HCT116 (cell line): ENCODE measurements at regions not wholly inside any gene's neighbourhood (a gene's known extent, or its start where the extent isn't known, plus 50 kb on each side); places are given as distances from the start of the nearest gene placed in this dataset.

ENCODE experiments used
- ATAC-seq: fragments of 200-7000 bp; cut with Tn5 transposase; 2 replicates; pipeline ENCODE4 v1.9.1; 2020; ENCODE audit warnings: mild to moderate bottlenecking, moderate library complexity
- BruUV-seq: library from RNA; stranded (reverse); fragments of 400-500 nt; replicated peaks from 2 replicates; lab custom pipeline; 2021; lab: Mats Ljungman, UMichigan
- CTCF ChIA-PET: fragments of 300-600 bp; sonication (Branson Sonifier 250); formaldehyde crosslinking; loops from one replicate; lab custom pipeline; 2021; ENCODE audit warnings: antibody characterized with exemption; lab: Charles Lee
- POLR2A ChIA-PET: fragments of 300-600, 350-600 bp; sonication (Branson Sonifier 250); formaldehyde crosslinking; loops from one replicate; lab custom pipeline; 2021; ENCODE audit warnings: antibody characterized with exemption; lab: Charles Lee
- RAD21 ChIA-PET, 2 experiments: fragments of 300-600 bp; sonication (Branson Sonifier 250); formaldehyde crosslinking; loops; one replicate each; lab custom pipeline; 2023; ENCODE audit warnings: low total read pairs in 2 of 2; ENCODE audit not compliant: uncharacterized antibody in 2 of 2, unreplicated experiment in 2 of 2, low non-redundant PET in 1 of 2; lab: Charles Lee
- DNase-seq: peaks from one replicate; pipeline ENCODE4 v3.0.0-alpha.2; 2010; ENCODE audit warnings: low read depth, low spot score
- H2AFZ ChIP-seq: fragments of 200-600 bp; shearing (Covaris generic), sonication (generic); 2 replicates; pipeline ENCODE4 v1.6.1; 2017; ENCODE audit warnings: low read depth, mixed run types, mixed read lengths, antibody characterized with exemption, low read length; ENCODE audit not compliant: poor library complexity, severe bottlenecking
- H3K27ac ChIP-seq: 2 replicates; pipeline ENCODE4 v1.5.1; 2012; ENCODE audit warnings: low read depth, low read length
- H3K27me3 ChIP-seq: fragments of 200-600 bp; sonication (generic); 2 replicates; pipeline ENCODE4 v1.6.1; 2016; ENCODE audit warnings: mixed run types, low read length, mixed read lengths; ENCODE audit not compliant: insufficient read depth
- H3K36me3 ChIP-seq, 2 experiments: fragments of 200-500 bp in 1 of 2; fragments of 200-600 bp in 1 of 2; sonication (Bioruptor generic) in 1 of 2; sonication (generic) in 1 of 2; 2 replicates each; pipeline versions ENCODE4 v1.5.1 to v1.6.1; 2014 to 2016; ENCODE audit warnings: low read length in 2 of 2, inconsistent platforms in 1 of 2, mixed read lengths in 1 of 2, mixed run types in 1 of 2; ENCODE audit not compliant: insufficient read depth in 2 of 2, control insufficient read depth in 1 of 2
- H3K4me1 ChIP-seq, 2 experiments: fragments of 200-600 bp in 1 of 2; sonication (generic) in 1 of 2; 2 replicates each; pipeline versions ENCODE4 v1.5.1 to v1.6.1; 2012 to 2017; ENCODE audit warnings: low read length in 2 of 2, inconsistent platforms in 1 of 2, mild to moderate bottlenecking in 1 of 2, mixed read lengths in 1 of 2, mixed run types in 1 of 2, moderate library complexity in 1 of 2; ENCODE audit not compliant: insufficient read depth in 2 of 2, control insufficient read depth in 1 of 2
- H3K4me2 ChIP-seq: fragments of 200-600 bp; sonication (generic); 2 replicates; pipeline ENCODE4 v1.6.1; 2017; ENCODE audit warnings: mixed run types, low read length, mixed read lengths
- H3K4me3 ChIP-seq, 2 experiments: fragments of 200-600 bp in 1 of 2; sonication (generic) in 1 of 2; replicated peaks in 1 of 2; 2 replicates each; pipeline ENCODE4 v1.5.1; 2011 to 2016; ENCODE audit warnings: low read length in 2 of 2, control low read depth in 1 of 2, low read depth in 1 of 2, mild to moderate bottlenecking in 1 of 2, mixed read lengths in 1 of 2, mixed run types in 1 of 2
- H3K79me2 ChIP-seq: fragments of 200-600 bp; sonication (generic); 2 replicates; pipeline ENCODE4 v1.6.1; 2017; ENCODE audit warnings: mild to moderate bottlenecking, mixed run types, low read length, moderate library complexity, mixed read lengths; ENCODE audit not compliant: insufficient read depth
- H3K9ac ChIP-seq: fragments of 200-600 bp; sonication (generic); 2 replicates; pipeline ENCODE4 v1.6.1; 2016; ENCODE audit warnings: low read length, mixed read lengths
- H3K9me2 ChIP-seq: fragments of 200-600 bp; sonication (generic), shearing (Covaris generic); 2 replicates; pipeline ENCODE4 v1.6.1; 2017; ENCODE audit warnings: mixed run types, mild to moderate bottlenecking, moderate library complexity; ENCODE audit not compliant: insufficient read depth
- H3K9me3 ChIP-seq, 2 experiments: fragments of 200-500 bp in 1 of 2; fragments of 200-600 bp in 1 of 2; sonication (Bioruptor generic) in 1 of 2; sonication (generic) in 1 of 2; 2 replicates each; pipeline ENCODE4 v1.6.1; 2014 to 2017; ENCODE audit warnings: low read length in 2 of 2, mixed read lengths in 2 of 2, inconsistent platforms in 1 of 2, low read depth in 1 of 2, mild to moderate bottlenecking in 1 of 2, mixed run types in 1 of 2, moderate library complexity in 1 of 2; ENCODE audit not compliant: control insufficient read depth in 1 of 2, insufficient read depth in 1 of 2
- H4K20me1 ChIP-seq: fragments of 200-600 bp; sonication (generic), shearing (Covaris generic); 2 replicates; pipeline ENCODE4 v1.6.1; 2017; ENCODE audit warnings: mixed run types, mild to moderate bottlenecking, moderate library complexity; ENCODE audit not compliant: insufficient read depth
- CBX3 ChIP-seq: IDR thresholded peaks from 2 replicates; pipeline ENCODE4 v1.6.1; 2012; ENCODE audit warnings: low read depth
- EZH2 ChIP-seq: fragments of 200-600 bp; sonication (generic); IDR thresholded peaks from 2 replicates; pipeline ENCODE4 v1.6.1; 2017; ENCODE audit warnings: antibody characterized with exemption, mixed run types
- JUND ChIP-seq: IDR thresholded peaks from 2 replicates; pipeline ENCODE4 v1.6.1; 2012
- SIN3A ChIP-seq: IDR thresholded peaks from 2 replicates; pipeline ENCODE4 v1.6.1; 2012; ENCODE audit warnings: low read depth
- ZBTB33 ChIP-seq: IDR thresholded peaks from 2 replicates; pipeline ENCODE4 v1.6.1; 2011; ENCODE audit warnings: mild to moderate bottlenecking, low read length, moderate library complexity; ENCODE audit not compliant: insufficient replicate concordance; ENCODE audit errors: extremely low read depth
- ZNF274 ChIP-seq: fragments of 200-500 bp; sonication (Bioruptor generic); IDR thresholded peaks from 2 replicates; pipeline ENCODE4 v1.6.1; 2014; ENCODE audit warnings: mild to moderate bottlenecking, low read depth, low read length, inconsistent platforms
- intact Hi-C: fragments of 100-400 bp; cut with micrococcal nuclease; formaldehyde crosslinking; loops from 2 replicates; pipeline ENCODE4 v1.10.0; 2022

GRCh38 chr5:61966997-61967396 is 339.0 kb upstream of the KIF2A start:
- no peak overlapping the region for H3K4me2 ChIP-seq
- no peaks in the 10 kb centered on the region for H4K20me1 ChIP-seq
- H3K4me1 ChIP-seq: no peaks in the 10 kb centered on the region
- ATAC-seq: no peak
- H3K9me3 ChIP-seq: no peaks in the 10 kb centered on the region
- intact Hi-C loops: loop anchor here (1.0 kb wide), 1 partner anchor 12 kb away; no protein-coding TSS in a partner anchor
- H3K36me3 ChIP-seq: no peaks in the 10 kb centered on the region
- no peak overlapping the region for H2AFZ ChIP-seq
- ChIA-PET POLR2A (no interaction called here), CTCF (no interaction called here), RAD21 (no interaction called here)
- no peak for TF ChIP-seq ZBTB33
- TF ChIP-seq EZH2: no peak
- TF ChIP-seq JUND: no peak
- no peaks in the 10 kb centered on the region for H3K9me2 ChIP-seq
- H3K9ac ChIP-seq: no peak overlapping the region
- H3K27me3 ChIP-seq: peaks cover 39% of the 10 kb centered on the region
- H3K4me3 ChIP-seq: no peak overlapping the region
- no TSS peak for BruUV-seq
- no peaks in the 10 kb centered on the region for H3K79me2 ChIP-seq
- no peak for DNase-seq
- no peak overlapping the region for H3K27ac ChIP-seq

GRCh38 chr5:61967681-61968080 is 338.3 kb upstream of the KIF2A start:
- no peaks in the 10 kb centered on the region for H3K9me2 ChIP-seq
- POLR2A ChIA-PET: no interaction called here
- BruUV-seq: no TSS peak
- intact Hi-C loops: loop anchor here (1.0 kb wide), 1 partner anchor 12 kb away; no protein-coding TSS in a partner anchor
- no peaks in the 10 kb centered on the region for H3K36me3 ChIP-seq
- CTCF ChIA-PET: no interaction called here
- H3K27ac ChIP-seq: no peak overlapping the region
- peaks cover 46% of the 10 kb centered on the region for H3K27me3 ChIP-seq
- TF ChIP-seq CBX3 (no peak), ZNF274 (no peak), SIN3A (no peak)
- ATAC-seq (no peak), DNase-seq (no peak)
- no peaks in the 10 kb centered on the region for H3K79me2 ChIP-seq
- H2AFZ ChIP-seq: no peak overlapping the region
- H3K9ac ChIP-seq: no peak overlapping the region
- H3K4me1 ChIP-seq: no peaks in the 10 kb centered on the region
- no peaks in the 10 kb centered on the region for H4K20me1 ChIP-seq
- H3K4me3 ChIP-seq: no peak overlapping the region
- H3K4me2 ChIP-seq: no peak overlapping the region
- H3K9me3 ChIP-seq: no peaks in the 10 kb centered on the region
- RAD21 ChIA-PET: no interaction called here
